ENCODE measurements at regions not wholly inside any gene's neighbourhood (a gene's known extent, or its start where the extent isn't known, plus 50 kb on each side); places are given as distances from the start of the nearest gene placed in this dataset.
"Not testable (repeated sequence)": the region's sequence is repeated elsewhere in the genome, so short reads cannot be mapped to it uniquely, and the experiment has no call there.

GRCh38 chr11:89556731-89557707 lies 65.8 kb upstream of the NOX4 start:
- not testable (repeated sequence) for TF ChIP-seq POLR2A, POLR2AphosphoS5, SPI1, TAF1, POU2F2 (IDR thresholded peaks at IDR 0.05; ENCODE audit: low read depth, low read length)
